ENCODE measurements at regions not wholly inside any gene's neighbourhood (a gene's known extent, or its start where the extent isn't known, plus 50 kb on each side); places are given as distances from the start of the nearest gene placed in this dataset.

DNA sequence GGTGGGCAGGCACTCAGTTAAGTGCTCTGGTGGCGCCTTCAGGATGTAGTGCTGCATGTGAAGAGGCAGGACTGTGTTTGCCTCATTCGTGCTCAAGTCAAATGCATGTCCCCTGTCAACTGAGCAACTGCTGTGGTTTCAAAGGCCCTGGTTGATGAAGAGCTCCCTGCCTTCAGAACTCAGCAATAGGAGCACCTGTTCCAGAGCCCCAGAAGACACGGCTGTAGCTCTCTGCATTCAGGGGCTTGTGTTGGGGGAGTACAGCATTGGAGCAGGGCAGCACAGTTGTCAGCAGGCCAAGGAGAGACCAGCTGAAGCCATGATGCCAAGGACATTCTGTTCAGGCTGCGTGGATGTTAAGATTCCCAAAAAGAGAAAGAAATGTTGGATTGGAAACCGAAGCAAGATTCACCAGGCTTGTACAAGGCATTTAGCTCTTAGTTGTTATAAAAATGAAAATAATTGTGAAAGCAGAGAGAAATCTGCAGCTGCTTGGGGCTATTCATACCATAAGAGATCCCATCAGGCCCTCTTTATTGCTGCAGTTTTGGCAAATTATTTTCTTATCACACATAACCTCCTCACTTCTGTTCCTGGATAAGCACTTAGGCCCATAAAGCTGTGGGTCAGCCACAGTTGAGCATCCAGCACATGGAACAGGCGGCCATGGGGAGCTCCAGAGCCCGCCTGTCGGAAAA is 252.4 kb upstream of the ZNF521 start:
- DNase-seq (ENCODE audit: low read depth): no peak
- TF ChIP-seq CTCF (conservative IDR thresholded peaks at IDR 0.05; ENCODE audit: low read depth, low read length): no peak
- H3K4me3 ChIP-seq (ENCODE audit: low read depth, low read length): no peak overlapping the region

DNA sequence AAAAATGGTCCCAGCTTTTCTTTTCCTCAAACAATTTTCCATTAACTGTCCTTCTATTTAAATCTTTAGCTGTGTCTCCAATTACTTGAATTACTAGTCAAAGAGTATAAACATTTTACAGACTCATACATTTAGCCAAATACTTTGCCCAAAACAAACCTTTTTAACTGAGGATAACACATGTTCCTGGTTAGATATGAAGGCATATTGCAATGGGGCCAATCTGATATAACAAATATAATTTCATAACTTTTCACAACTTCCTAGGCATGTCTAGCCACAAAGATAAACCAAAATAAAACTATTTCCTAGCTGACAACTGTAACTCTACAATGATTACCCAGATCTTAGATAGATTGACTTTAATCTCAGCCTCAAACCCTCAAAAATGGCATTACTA is 247.5 kb upstream of the ZNF521 start:
- TF ChIP-seq CTCF (conservative IDR thresholded peaks at IDR 0.05; ENCODE audit: low read depth, low read length): no peak
- DNase-seq (ENCODE audit: low read depth): no peak
- H3K4me3 ChIP-seq (ENCODE audit: low read depth, low read length): no peak overlapping the region

DNA sequence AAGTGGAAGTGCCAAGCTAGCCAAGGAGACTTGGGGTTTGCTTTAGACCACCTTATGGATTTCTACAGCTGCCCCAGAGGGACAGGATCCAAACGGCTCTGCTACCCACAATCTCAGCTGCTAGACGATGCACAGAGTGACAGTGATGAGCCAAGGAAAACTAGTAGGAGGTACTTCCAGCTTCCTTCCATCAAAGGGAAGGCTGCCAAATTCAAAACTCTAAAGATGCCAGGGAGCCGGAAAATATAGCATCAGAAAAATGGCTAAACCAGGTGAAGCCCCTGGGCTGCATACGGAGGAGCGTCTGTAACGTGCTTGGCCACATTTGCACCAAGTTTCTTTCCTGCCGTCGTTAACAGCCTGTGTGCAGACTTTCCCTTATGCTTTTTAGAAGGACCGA is 245.5 kb upstream of the ZNF521 start:
- no peak overlapping the region for H3K4me3 ChIP-seq (ENCODE audit: low read depth, low read length)
- no peak for DNase-seq (ENCODE audit: low read depth)
- no peak for TF ChIP-seq CTCF (conservative IDR thresholded peaks at IDR 0.05; ENCODE audit: low read depth, low read length)

DNA sequence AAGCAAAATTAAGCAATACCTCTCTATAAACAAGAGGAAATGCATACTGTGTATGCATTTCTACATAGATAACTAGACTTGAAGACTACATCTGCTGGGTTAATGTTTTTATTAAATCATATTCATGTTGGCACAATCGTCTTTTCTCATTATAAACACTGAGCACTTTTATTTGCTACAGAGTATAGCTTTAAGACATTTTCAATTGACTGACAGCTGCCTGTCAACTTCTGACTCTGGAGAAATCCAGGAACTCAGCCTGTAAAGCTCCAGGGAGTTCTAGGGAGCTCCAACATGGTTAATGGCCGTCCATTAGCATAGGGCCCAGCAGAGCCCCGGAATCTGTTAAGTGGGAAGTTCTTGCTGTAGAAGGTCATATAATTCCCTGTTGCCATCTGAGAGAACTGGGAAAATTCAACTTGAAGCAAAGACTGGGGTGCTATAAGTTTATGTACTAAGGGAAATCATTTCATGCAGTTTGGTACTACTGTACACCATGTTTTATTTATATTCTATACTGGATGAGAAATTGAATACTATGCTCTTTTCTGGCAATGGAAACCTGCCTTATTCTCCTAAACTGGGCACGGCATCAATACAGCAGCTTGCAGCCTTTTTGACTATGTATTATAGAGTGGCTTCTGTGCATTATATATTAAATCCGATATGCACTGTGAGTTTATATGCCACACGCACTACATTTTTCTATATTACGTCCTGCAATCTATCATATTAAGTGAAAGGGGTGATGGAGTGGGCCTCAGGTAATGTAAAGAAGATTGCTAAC is 243.5 kb upstream of the ZNF521 start:
- no peak for TF ChIP-seq CTCF (conservative IDR thresholded peaks at IDR 0.05; ENCODE audit: low read depth, low read length)
- DNase-seq (ENCODE audit: low read depth): no peak
- no peak overlapping the region for H3K4me3 ChIP-seq (ENCODE audit: low read depth, low read length)

GRCh38 chr18:25594351-25594750 is 242.4 kb upstream of the ZNF521 start:
- DNase-seq (ENCODE audit: low read depth): peak; percentile 6
- TF ChIP-seq CTCF (conservative IDR thresholded peaks at IDR 0.05; ENCODE audit: low read depth, low read length): no peak
- H3K4me3 ChIP-seq (ENCODE audit: low read depth, low read length): no peak overlapping the region

DNA sequence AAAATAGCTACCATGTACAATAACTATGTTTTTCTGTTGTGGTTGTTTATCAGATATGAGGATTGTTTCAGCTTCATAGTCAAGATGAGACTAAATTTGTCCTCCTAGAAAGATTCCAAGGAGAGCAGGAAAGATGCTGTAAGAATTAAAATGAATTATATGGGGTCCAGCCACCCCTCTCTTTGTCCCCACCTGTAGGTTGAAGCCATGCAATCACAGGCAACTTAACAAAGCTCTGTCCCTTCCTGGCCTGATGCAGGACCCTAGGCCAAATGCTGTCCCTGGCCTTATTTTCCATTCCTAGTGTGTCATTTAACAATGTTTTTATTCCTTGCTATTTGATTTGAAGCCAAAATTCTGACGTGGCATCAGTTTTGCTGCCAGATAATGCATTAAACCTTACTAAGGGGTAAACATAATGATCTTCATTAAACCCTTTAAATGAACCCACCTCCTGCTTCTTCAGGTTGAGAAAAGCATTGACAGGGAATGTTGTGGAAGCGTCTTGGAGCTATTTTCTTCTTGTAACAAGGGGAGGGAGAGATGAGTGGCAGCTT is 240.9 kb upstream of the ZNF521 start:
- no peak for TF ChIP-seq CTCF (conservative IDR thresholded peaks at IDR 0.05; ENCODE audit: low read depth, low read length)
- no peak overlapping the region for H3K4me3 ChIP-seq (ENCODE audit: low read depth, low read length)
- DNase-seq (ENCODE audit: low read depth): no peak
